KBM-7 (cell line): ENCODE measurements at regions not wholly inside any gene's neighbourhood (a gene's known extent, or its start where the extent isn't known, plus 50 kb on each side); places are given as distances from the start of the nearest gene placed in this dataset.
"Not testable (repeated sequence)": the region's sequence is repeated elsewhere in the genome, so short reads cannot be mapped to it uniquely, and the experiment has no call there.

ENCODE experiments used
- DNase-seq: peaks from one replicate; pipeline ENCODE4 v3.0.0-alpha.2; 2015
- in situ Hi-C: fragments of 300-500 bp; cut with MboI; formaldehyde crosslinking; loops from 2 replicates; pipeline ENCODE4 v1.14.3; 2020; ENCODE audit warnings: low sequenced_read_pairs, low pct_unique_long_range_greater_than_20kb, mixed read lengths

DNA sequence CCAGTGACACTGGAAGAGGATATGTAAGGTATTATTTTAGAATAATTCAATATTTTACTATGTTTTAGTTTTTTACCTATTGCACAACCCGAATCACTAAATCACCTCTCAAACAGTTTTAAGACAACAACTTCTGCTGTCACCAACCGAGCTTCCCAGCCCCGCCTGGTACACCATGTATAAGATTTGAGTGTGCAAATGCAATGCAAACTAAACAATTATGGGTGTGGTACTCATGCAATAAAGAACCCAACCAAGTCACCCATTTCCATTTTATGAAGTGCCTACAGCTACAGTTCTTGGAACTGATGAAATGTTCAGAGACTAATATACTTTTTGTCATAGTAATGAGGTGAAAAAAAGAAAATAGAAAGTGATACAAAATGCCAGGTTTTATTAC is 256.2 kb downstream of the TAFA4 start:
- no peak for DNase-seq
- in situ Hi-C loops, result no loop called here

DNA sequence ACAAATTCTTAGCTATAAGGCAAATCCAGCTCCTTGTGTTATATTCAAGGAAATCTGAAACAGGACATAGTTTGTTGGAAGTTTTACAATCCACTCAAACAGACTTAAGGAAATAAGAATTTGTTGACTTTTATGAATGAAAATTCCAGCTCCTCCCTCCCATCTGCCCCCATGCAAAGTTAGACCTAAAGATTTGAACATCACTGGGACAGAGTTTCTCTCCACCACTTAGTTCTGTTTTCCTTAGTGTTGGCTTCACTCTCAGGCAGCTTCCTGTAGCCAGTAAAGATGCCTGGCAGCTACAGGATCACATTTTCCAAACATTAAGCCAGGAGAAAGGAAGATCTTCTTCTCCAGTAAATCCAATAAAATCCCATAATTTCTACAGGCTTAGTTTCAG is 265.0 kb downstream of the TAFA4 start:
- in situ Hi-C loops, result no loop called here
- DNase-seq, result no peak

DNA sequence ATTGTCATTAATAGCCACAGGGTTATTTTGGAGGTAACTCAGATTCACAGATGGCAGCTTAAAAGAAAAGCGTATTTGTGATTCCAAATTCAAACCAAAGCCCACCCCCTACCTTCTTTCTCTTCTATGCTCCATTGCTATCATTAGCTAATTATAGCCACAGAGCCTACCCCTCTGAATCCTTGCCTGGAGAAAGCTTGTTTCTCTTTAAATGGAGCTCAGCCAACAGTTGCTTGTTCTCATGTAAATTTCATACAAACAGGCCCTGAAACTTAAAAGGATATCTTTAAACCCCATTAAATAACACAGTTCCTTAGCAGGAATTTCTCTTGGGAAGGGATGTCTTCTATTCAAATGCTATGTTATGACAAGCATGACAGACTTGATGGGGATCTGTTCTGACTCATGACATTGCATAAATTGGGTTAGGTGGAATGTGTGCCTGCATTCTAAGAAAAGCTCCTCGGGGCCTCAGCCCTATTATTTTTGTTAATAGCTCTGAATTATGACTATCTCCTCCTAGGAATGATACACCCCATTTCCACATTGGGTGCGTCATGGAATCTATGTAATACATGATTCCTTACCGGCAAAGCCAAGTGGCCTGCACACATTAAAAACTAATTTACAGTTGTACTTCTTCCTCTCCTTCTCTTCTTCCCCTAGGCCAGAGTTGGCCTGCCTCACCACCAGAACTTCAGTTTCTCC is 265.8 kb downstream of the TAFA4 start:
- in situ Hi-C loops, result no loop called here
- no peak for DNase-seq

DNA sequence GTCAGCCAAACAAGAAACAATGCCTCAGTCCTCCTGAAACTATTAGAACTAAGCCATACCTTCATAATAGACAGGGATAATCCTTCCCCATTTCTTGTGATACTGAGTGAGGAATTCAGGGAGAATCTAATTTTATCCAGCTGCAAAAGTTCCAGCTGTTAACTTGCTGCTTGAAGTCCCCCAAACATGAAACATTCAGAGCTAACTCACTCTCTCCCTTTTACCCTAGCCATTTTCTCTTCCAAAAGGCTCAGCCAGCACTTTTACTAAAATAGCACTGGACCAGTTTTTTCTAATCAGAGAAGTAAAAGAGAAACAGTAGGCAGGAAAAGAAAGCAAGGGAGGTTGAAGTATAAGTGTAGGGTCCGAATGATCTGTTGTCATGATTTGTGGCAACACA is 268.1 kb downstream of the TAFA4 start:
- in situ Hi-C loops, result no loop called here
- DNase-seq, result no peak

DNA sequence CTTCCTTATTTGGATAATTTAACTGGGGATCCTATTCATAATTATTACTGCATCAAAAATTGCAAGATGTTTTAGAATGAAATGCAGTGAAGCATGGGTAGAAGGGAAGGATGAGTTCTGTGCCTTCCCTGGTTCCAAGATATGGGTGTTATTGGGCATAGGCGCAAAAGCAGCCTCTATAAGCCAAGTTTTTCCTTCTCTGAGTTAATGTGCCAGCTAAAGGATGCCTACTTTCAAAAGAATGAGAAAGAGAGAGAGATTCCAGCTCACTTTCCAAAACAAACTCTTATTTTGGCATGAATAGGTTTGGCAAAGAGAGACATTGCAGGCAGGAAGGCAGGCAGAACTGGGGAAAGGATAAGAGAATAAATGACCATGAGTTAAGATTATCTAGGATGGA is 270.2 kb downstream of the TAFA4 start:
- in situ Hi-C loops, result no loop called here
- no peak for DNase-seq

DNA sequence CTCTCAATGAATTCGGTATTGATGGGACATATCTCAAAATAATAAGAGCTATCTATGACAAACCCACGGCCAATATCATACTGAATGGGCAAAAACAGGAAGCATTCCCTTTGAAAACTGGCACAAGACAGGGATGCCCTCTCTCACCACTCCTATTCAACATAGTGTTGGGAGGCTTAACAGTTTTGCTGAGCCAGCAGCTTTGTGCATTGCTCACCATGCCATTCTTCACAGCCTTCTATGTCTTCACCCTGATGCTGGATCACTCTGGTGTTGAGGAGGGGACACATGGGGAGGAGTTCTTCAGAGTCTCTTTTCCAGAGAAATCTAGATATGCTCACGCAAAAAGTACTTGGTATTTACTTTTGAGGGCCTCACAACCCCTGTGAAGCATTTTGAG is 281.7 kb downstream of the TAFA4 start:
- DNase-seq, in situ Hi-C loops: not testable (repeated sequence)

DNA sequence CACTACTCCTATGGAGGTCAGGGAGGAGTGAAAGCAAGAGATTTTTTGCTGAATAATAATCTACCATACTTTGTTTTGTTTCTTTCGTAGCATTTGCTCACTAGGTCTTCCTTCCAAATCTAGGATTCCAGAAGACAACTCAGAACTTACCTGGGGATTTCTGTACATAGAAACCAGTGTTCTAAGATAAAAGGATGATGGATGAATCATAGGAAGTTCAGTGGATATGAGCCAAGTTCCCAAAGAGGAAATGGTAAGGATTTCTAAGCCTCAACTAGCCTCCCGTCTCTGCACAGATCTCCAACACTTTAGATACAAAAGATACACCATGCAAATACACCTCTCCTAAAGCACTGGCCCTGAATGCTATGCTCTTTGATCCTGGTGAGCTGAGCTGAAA is 283.9 kb downstream of the TAFA4 start:
- in situ Hi-C loops, result no loop called here
- DNase-seq, result no peak

DNA sequence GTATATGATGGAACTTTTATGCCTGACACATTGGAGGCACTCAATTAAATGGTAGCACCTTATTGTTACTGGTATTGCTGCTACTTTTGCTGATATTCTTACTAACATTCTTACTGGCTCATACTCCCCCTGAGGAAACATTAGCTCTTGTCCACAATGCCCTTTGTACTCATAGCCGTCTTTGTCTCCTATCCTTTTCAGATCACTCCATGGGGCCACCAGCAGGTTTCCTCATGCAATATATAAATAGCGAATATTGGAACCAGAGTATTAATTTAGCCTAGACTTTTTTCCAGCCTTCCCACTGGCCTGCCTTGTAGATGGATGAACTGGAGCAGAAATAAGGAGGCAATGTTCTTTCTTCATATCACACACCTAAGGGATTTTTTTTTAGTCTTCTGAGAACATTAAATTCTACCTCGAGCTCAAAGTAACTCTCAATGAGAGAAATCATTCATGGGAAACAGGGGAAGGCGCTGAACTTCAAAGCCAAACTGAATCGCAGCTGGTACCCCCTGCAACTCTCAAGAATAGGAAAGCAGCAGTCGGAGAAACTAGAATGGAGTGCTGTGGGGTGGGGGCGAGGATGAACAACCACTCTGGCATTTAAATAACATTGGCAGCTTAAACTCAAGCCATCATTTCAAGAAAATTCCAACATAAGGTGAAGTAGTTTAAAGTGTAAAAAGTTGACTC is 300.3 kb downstream of the TAFA4 start:
- in situ Hi-C loops, result no loop called here
- DNase-seq, result no peak

DNA sequence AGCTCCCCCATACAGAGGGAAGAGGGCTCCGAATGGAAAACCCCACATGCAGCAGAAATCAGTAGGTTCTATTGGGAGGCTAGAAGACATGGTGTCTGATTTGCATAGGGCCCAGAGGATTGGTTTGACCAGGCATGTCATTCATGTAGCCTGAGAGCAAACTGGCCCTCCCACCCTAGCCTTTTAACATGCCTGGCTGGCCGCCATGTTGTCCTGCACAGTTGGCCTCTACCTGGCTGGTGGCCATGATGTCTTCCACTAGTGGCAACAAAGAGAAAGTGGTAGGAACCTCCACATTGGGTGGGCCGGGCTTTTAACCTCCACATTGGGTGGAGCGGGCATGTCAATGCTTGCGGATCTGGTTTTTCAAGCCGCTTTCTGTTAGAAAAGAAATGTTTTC is 312.1 kb downstream of the TAFA4 start:
- DNase-seq, result no peak
- in situ Hi-C loops, result no loop called here

DNA sequence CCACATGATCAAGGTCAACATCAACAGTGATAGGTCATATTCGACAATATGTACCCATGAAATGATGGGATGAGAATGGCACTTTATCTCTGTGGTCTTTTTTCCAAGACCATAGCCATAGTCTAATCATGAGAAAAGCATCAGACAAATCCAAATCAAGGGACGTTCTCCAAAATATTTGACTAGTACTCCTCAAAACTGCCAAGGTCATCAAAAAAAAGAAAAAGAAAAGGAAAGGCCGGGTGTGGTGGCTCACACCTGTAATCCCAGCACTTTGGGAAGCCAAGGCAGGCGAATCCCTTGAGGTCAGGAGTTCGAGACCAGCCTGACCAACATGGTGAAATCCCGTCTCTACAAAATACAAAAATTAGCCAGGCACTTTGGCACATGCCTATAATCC is 318.3 kb downstream of the TAFA4 start:
- in situ Hi-C loops, result no loop called here
- no peak for DNase-seq

DNA sequence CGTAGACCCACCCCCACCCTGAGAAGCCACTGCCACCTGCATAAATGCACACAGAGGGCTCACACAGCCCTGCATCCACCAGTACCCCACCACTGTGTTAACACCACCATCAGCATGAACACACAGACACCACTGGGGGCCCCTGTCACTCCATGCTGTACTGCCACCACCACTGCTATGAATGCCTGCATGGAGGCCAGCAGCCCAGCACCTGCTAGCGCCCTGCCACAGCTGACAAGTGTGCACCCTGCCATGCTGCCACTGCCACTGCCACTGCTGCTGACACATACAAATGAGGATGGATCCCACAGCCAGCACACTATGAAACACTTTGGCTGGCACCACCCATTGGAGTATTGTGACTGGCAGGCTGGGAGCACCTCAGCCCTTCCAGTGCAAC is 361.0 kb downstream of the TAFA4 start:
- in situ Hi-C loops, result no loop called here
- DNase-seq, result no peak

DNA sequence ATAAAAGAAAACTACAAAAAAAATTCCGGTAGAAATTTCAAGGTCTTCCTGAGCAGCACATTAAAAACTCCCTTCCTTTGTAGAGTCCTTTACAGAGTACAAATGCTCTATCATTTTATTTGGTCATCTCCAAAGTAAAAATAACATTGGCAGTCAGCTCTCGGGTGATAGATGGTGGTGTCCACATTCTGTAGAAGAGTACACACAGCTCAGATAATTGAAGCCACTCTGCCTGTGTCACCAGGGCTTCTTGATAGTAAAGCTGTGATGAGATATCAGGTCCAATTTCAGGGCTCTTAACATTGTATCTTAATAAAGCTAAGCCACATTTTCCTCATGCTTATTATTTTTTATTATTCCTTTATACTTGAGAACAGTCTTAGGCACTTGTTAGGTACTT is 371.6 kb downstream of the TAFA4 start:
- DNase-seq, result no peak
- in situ Hi-C loops, result no loop called here

DNA sequence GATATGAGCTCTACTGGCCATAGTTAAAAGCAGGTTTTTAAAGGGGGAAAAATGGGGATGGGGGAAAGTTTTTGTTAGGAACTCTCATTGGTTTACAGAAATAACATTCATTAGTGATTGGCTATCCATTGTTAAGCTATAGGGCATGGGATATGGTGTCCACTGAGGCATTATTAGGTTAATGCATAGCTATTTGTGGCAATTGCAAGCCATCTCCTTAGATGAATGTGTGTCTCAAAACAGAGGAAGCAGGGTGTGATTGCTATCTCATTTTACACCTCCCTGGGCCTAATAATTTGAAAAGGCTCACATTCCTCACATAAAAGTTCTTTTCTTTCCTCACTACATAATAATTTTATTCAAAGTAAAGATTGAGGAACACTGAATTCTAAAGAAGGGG is 396.6 kb downstream of the TAFA4 start:
- in situ Hi-C loops, result no loop called here
- no peak for DNase-seq

DNA sequence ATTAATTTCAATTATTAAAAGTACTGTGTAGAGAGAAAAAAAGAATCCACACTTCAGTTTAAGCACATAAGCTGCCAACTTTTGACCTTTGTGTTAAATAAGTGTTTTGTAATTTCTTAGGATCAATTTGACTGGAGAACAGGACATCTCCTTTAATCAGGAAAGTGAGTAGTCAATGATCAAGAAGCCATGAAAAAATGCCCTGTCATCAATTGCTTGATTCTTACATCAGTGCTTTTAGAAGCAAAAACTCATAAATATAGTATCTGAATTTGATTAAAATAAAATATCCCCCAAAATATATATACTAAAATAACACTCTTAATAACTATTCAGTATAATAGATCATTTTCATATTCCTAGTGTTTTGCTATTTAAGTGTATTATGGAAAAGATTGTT is 409.0 kb downstream of the TAFA4 start:
- in situ Hi-C loops, result no loop called here
- DNase-seq, result no peak

DNA sequence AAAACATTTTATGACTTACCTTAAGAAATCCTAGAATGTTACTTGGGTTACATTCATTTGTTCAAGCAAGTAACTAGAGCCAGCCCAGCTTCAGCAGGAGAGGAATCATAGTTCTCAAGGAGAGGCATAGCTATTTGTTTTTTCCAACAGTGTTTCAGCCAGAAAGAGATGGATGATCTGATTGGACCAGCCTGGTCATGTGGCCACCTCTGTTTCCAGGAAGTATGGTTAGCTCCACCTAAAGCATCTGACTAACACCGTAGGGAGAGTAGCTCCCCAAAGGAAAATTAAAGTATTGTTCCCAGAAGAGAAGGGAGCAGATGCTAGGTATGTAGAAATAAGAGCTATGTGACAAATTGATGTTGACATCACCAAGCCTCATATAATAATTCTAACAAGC is 417.1 kb downstream of the TAFA4 start:
- DNase-seq, result no peak
- in situ Hi-C loops, result no loop called here

DNA sequence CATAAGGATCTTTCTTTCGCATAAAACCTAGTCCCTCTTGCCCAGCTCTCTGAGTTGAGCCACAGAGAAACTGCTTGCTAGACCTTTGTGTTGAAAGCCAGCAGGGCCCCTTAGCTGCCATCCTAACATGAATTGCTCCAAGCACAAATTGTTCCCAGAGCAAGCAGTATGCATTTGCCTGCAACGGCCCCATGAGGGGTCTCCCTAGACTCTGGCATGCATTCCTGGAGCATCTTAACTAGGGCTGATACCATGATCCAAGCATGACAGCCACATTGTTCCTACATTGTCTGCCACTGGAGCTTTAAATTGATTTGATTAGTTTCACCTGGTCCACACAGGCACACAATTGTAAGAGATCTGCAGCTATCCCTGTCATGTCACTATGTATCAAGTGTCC is 428.1 kb downstream of the TAFA4 start:
- no peak for DNase-seq
- in situ Hi-C loops, result no loop called here

DNA sequence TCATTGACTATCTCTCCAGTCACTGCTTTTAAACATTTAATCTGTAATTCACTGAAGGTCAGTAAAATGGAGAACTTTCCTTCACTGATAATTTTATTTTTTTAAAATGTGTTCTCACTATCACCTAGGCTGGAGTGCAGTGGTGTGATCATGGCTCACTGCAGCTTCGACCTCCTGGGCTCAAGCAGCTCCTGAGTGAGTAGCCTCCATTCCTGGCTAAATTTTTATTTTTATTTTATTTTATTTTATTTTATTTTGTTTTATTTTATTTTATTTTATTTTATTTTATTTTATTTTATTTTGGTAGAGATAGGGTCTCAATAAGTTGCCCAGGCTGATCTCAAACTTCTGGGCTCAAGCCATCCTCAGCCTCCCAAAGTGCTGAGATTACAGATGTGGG is 446.5 kb downstream of the TAFA4 start:
- in situ Hi-C loops, DNase-seq: not testable (repeated sequence)

DNA sequence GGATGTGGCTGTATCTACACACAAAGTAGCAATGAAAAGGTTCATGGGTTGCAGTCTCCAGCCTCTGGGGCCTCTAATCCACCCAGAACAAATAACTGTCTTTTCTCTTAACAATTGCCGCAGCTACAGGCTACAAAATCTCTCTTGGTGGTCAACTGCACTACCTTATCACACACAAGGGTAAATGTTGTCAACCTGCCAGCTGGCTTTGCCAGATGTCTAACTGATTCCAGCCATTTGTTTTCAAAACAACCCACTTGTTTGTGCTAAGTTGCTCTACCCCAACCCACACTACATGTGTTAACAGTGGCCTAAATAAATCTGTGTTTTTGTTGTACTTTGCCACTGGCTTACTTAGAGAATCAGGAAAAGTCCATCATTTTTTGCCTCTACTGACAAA is 447.3 kb downstream of the TAFA4 start:
- in situ Hi-C loops, result no loop called here
- DNase-seq, result no peak

DNA sequence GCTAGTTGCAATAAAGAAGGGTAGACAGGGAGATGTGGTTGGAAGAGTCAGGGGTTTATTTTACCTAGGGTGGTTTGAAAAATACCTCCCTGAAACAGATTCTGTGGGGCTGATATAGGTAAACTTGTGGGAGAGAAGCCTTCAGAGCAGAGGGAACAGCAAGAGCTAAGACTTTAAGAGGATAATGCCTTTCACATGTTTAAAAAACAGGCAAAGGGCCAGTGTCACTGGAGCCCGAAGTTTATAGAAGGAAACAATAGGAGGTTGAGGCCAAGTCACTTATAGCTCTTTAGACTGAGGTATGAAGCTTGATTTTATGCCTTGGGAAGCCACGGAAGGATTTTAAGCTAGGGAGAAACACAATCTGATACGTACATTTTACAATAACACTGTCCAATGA is 448.7 kb downstream of the TAFA4 start:
- no peak for DNase-seq
- in situ Hi-C loops, result no loop called here

DNA sequence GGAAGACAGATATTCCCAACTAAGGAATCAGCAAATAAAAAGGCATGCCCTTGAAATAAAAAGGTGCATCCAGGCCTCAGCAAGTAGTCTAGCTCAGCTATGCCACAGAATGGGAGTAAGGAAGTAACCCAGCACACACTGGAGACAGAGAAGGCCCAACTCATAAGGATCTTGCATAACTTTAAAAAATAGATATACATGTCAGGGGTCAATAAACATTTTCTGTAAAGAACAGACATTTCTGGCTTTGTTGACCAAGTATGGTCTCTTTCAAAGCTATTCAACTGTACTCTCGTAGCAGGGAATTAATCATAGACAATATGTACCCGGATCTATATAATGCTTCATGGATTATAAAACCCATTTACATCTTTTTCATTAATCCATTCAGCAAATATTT is 449.3 kb downstream of the TAFA4 start:
- in situ Hi-C loops, result no loop called here
- no peak for DNase-seq

DNA sequence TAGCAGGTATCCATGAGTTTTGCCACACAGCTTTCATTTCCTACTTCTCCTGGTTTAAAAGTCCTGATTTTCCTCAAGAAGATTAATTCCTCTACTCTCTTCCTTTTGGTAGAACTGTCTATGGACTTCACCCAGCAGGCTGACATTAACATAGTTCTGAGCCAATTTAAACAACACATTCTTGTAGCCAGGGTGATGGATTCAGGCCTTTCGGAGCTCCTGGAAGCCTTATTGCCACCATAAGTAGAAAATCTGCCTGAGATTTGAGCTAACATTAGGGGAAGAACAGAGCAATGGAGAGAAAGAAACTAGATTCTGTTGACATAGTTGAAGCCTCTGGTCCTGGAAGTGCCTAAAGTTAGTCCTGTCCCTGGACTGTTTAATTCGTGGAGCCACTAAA is 449.8 kb downstream of the TAFA4 start:
- in situ Hi-C loops, result no loop called here
- DNase-seq, result no peak
